ENCODE measurements at regions not wholly inside any gene's neighbourhood (a gene's known extent, or its start where the extent isn't known, plus 50 kb on each side); places are given as distances from the start of the nearest gene placed in this dataset.

DNA sequence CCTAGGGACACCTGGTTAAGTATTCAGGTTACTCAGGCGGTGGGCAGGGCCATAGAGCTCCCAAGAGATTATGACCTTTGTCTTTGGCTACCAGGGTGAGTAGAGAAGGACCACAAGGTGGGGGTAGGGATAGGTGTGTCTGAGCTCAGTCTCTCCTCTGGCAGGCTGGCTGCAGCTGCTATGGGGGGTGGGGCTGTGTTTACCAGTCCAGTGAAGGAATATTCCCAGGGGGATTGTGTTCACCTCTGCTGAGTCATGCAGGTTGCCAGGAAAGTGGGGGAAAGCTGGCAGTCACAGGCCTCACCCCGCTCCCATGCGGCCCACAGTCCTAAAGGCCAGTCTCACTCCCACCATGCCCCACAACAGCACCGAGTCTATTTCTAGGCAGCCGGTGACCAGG, 53.6 kb upstream of the POU5F2 start:
- TF ChIP-seq MAZ (IDR thresholded peaks at IDR 0.05; ENCODE audit: borderline replicate concordance, low read depth, low read length) = no peak
- TF ChIP-seq MAZ (CRISPR knock-in tag; IDR thresholded peaks at IDR 0.05; ENCODE audit: low read depth) = no peak
- TF ChIP-seq, protein P1, sequence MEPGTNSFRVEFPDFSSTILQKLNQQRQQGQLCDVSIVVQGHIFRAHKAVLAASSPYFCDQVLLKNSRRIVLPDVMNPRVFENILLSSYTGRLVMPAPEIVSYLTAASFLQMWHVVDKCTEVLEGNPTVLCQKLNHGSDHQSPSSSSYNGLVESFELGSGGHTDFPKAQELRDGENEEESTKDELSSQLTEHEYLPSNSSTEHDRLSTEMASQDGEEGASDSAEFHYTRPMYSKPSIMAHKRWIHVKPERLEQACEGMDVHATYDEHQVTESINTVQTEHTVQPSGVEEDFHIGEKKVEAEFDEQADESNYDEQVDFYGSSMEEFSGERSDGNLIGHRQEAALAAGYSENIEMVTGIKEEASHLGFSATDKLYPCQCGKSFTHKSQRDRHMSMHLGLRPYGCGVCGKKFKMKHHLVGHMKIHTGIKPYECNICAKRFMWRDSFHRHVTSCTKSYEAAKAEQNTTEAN (CRISPR knock-in tag; conservative IDR thresholded peaks at IDR 0.05) = no peak
- no peak for TF ChIP-seq HOXA9 (CRISPR knock-in tag; IDR thresholded peaks at IDR 0.05; ENCODE audit: borderline replicate concordance)
- TF ChIP-seq, protein P2, sequence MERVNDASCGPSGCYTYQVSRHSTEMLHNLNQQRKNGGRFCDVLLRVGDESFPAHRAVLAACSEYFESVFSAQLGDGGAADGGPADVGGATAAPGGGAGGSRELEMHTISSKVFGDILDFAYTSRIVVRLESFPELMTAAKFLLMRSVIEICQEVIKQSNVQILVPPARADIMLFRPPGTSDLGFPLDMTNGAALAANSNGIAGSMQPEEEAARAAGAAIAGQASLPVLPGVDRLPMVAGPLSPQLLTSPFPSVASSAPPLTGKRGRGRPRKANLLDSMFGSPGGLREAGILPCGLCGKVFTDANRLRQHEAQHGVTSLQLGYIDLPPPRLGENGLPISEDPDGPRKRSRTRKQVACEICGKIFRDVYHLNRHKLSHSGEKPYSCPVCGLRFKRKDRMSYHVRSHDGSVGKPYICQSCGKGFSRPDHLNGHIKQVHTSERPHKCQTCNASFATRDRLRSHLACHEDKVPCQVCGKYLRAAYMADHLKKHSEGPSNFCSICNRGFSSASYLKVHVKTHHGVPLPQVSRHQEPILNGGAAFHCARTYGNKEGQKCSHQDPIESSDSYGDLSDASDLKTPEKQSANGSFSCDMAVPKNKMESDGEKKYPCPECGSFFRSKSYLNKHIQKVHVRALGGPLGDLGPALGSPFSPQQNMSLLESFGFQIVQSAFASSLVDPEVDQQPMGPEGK (CRISPR knock-in tag; IDR thresholded peaks at IDR 0.05) = no peak
- TF ChIP-seq, protein P3, sequence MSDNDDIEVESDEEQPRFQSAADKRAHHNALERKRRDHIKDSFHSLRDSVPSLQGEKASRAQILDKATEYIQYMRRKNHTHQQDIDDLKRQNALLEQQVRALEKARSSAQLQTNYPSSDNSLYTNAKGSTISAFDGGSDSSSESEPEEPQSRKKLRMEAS (IDR thresholded peaks at IDR 0.05) = no peak
- no peak for TF ChIP-seq PAX8 (CRISPR knock-in tag; IDR thresholded peaks at IDR 0.05; ENCODE audit: borderline replicate concordance)
- no peak for TF ChIP-seq FOXO1 (CRISPR knock-in tag; IDR thresholded peaks at IDR 0.05)

All from HepG2 (cell line).